OCI-LY1 (cell line): ENCODE measurements at regions not wholly inside any gene's neighbourhood (a gene's known extent, or its start where the extent isn't known, plus 50 kb on each side); places are given as distances from the start of the nearest gene placed in this dataset.

ENCODE experiments used
- H2AFZ ChIP-seq: fragments of 200-600 bp; sonication (generic), shearing (Covaris generic); 2 replicates; pipeline ENCODE4 v1.6.0; 2014; ENCODE audit warnings: antibody characterized with exemption, mild to moderate bottlenecking, low read length
- H3F3A ChIP-seq: fragments of 200-600 bp; sonication (generic), shearing (Covaris generic); 2 replicates; pipeline ENCODE4 v1.6.0; 2014; ENCODE audit warnings: mild to moderate bottlenecking, antibody characterized with exemption, low read length, moderate library complexity; ENCODE audit not compliant: insufficient read depth
- H3K27ac ChIP-seq: fragments of 200-600 bp; sonication (generic); 2 replicates; pipeline ENCODE4 v1.5.1; 2014; ENCODE audit warnings: low read length, mixed run types, mild to moderate bottlenecking, low read depth; ENCODE audit not compliant: poor library complexity, severe bottlenecking
- H3K27me3 ChIP-seq: fragments of 200-600 bp; sonication (generic); 2 replicates; pipeline ENCODE4 v1.6.0; 2014; ENCODE audit warnings: antibody characterized with exemption, mild to moderate bottlenecking, low read length, moderate library complexity; ENCODE audit not compliant: insufficient read depth
- H3K36me3 ChIP-seq: fragments of 200-600 bp; sonication (generic); 2 replicates; pipeline ENCODE4 v1.6.1; 2014; ENCODE audit warnings: mild to moderate bottlenecking, antibody characterized with exemption, low read length, moderate library complexity, mixed read lengths; ENCODE audit not compliant: insufficient read depth
- H3K4me1 ChIP-seq: fragments of 200-600 bp; sonication (generic); 2 replicates; pipeline ENCODE4 v1.5.1; 2014; ENCODE audit warnings: mild to moderate bottlenecking, low read length, moderate library complexity; ENCODE audit not compliant: insufficient read depth, severe bottlenecking
- H3K4me2 ChIP-seq: fragments of 200-600 bp; sonication (generic), shearing (Covaris generic); 2 replicates; pipeline ENCODE4 v1.6.1; 2014; ENCODE audit warnings: low read length
- H3K4me3 ChIP-seq: fragments of 200-600 bp; sonication (generic); 2 replicates; pipeline ENCODE4 v1.5.1; 2014; ENCODE audit warnings: low read length, low read depth, mild to moderate bottlenecking, mixed read lengths; ENCODE audit not compliant: poor library complexity, severe bottlenecking
- H3K79me2 ChIP-seq: fragments of 200-600 bp; shearing (Covaris generic); 2 replicates; pipeline ENCODE4 v1.6.1; 2016; ENCODE audit warnings: mixed run types, low read length, mixed read lengths; ENCODE audit not compliant: insufficient read depth
- H3K9ac ChIP-seq: fragments of 200-600 bp; sonication (generic), shearing (Covaris generic); 2 replicates; pipeline ENCODE4 v1.6.1; 2014; ENCODE audit warnings: mild to moderate bottlenecking, low read length, mixed read lengths
- H3K9me2 ChIP-seq: fragments of 200-600 bp; sonication (generic), shearing (Covaris generic); 2 replicates; pipeline ENCODE4 v1.6.1; 2014; ENCODE audit warnings: low read depth, mild to moderate bottlenecking, low read length, mixed read lengths
- H3K9me3 ChIP-seq: fragments of 200-600 bp; shearing (Covaris generic); 2 replicates; pipeline ENCODE4 v1.6.1; 2014; ENCODE audit warnings: low read length, mixed read lengths
- H4K20me1 ChIP-seq: fragments of 200-600 bp; sonication (generic), shearing (Covaris generic); 2 replicates; pipeline ENCODE4 v1.6.0; 2016; ENCODE audit warnings: mild to moderate bottlenecking, low read length; ENCODE audit not compliant: insufficient read depth
- CTCF ChIP-seq: fragments of 200-600 bp; sonication (generic), shearing (Covaris generic); IDR thresholded peaks from 2 replicates; pipeline ENCODE4 v1.5.1; 2017; ENCODE audit warnings: mild to moderate bottlenecking, antibody characterized with exemption, low read length, moderate library complexity, mixed read lengths
- EZH2 ChIP-seq: fragments of 200-600 bp; sonication (generic), shearing (Covaris generic); IDR thresholded peaks from 2 replicates; pipeline ENCODE4 v1.8.0; 2017; ENCODE audit warnings: borderline replicate concordance, mixed run types, mild to moderate bottlenecking, antibody characterized with exemption, low read length, moderate library complexity, mixed read lengths

- H2AFZ ChIP-seq = no peak overlapping the region
- no peaks in the 10 kb centered on the region for H3K4me1 ChIP-seq
- no peaks in the 10 kb centered on the region for H3K79me2 ChIP-seq
- no peaks in the 10 kb centered on the region for H4K20me1 ChIP-seq
- H3K9me2 ChIP-seq = no peaks in the 10 kb centered on the region
- H3K27ac ChIP-seq = no peak overlapping the region
- H3K4me2 ChIP-seq = no peak overlapping the region
- no peaks in the 10 kb centered on the region for H3K9me3 ChIP-seq
- H3K9ac ChIP-seq = no peak overlapping the region
- H3F3A ChIP-seq = no peaks in the 10 kb centered on the region
- TF ChIP-seq EZH2 = no peak
- no peak for TF ChIP-seq CTCF
- H3K27me3 ChIP-seq = no peaks in the 10 kb centered on the region
- H3K4me3 ChIP-seq = no peak overlapping the region
- no peaks in the 10 kb centered on the region for H3K36me3 ChIP-seq
Measured at GRCh38 chr5:82822634-82822927, 254.6 kb downstream of the TMEM167A start.

GRCh38 chr5:82821846-82822633, 255.2 kb downstream of the TMEM167A start:
- TF ChIP-seq EZH2 (no peak), CTCF (no peak)
- H3F3A ChIP-seq = no peaks in the 10 kb centered on the region
- H3K4me3 ChIP-seq = no peak overlapping the region
- no peak overlapping the region for H3K9ac ChIP-seq
- no peaks in the 10 kb centered on the region for H3K4me1 ChIP-seq
- no peaks in the 10 kb centered on the region for H3K36me3 ChIP-seq
- no peaks in the 10 kb centered on the region for H3K9me3 ChIP-seq
- no peaks in the 10 kb centered on the region for H3K79me2 ChIP-seq
- H4K20me1 ChIP-seq = no peaks in the 10 kb centered on the region
- H3K9me2 ChIP-seq = no peaks in the 10 kb centered on the region
- no peak overlapping the region for H3K27ac ChIP-seq
- no peak overlapping the region for H3K4me2 ChIP-seq
- no peak overlapping the region for H2AFZ ChIP-seq
- no peaks in the 10 kb centered on the region for H3K27me3 ChIP-seq

GRCh38 chr5:82820961-82821845, 256.0 kb downstream of the TMEM167A start:
- Histone ChIP-seq H3K79me2 (no peaks in the 10 kb centered on the region), H3K9ac (no peak overlapping the region), H3K27me3 (no peaks in the 10 kb centered on the region), H4K20me1 (no peaks in the 10 kb centered on the region), H3K4me3 (no peak overlapping the region), H3K4me1 (no peaks in the 10 kb centered on the region), H3K9me3 (no peaks in the 10 kb centered on the region), H3K27ac (no peak overlapping the region), H2AFZ (no peak overlapping the region), H3F3A (no peaks in the 10 kb centered on the region), H3K36me3 (no peaks in the 10 kb centered on the region), H3K9me2 (no peaks in the 10 kb centered on the region), H3K4me2 (no peak overlapping the region)
- TF ChIP-seq CTCF (no peak), EZH2 (no peak)
